Ramos (cell line): ENCODE measurements at regions not wholly inside any gene's neighbourhood (a gene's known extent, or its start where the extent isn't known, plus 50 kb on each side); places are given as distances from the start of the nearest gene placed in this dataset.

Experiments used
- in situ Hi-C: fragments of 300-500 bp; cut with MboI; formaldehyde crosslinking; loops from one replicate; pipeline ENCODE4 v1.14.3; 2022; ENCODE audit warnings: low sequenced_read_pairs; ENCODE audit not compliant: unreplicated experiment

GRCh38 chr18:29009250-29009803, 832.4 kb upstream of the CDH2 start:
- in situ Hi-C loops = no loop called here

- in situ Hi-C loops = no loop called here
These were observed 831.9 kb upstream of the CDH2 start for GRCh38 chr18:29008809-29009208.

GRCh38 chr18:29007986-29008654, 831.2 kb upstream of the CDH2 start:
- in situ Hi-C loops = no loop called here

GRCh38 chr18:29004921-29005320, 828.0 kb upstream of the CDH2 start:
- in situ Hi-C loops = no loop called here

GRCh38 chr18:29003194-29003593, 826.3 kb upstream of the CDH2 start:
- in situ Hi-C loops = no loop called here

- in situ Hi-C loops = no loop called here
These were observed 825.8 kb upstream of the CDH2 start for GRCh38 chr18:29002747-29003146.

- in situ Hi-C loops = no loop called here
These were observed 822.8 kb upstream of the CDH2 start for GRCh38 chr18:28999726-29000125.

GRCh38 chr18:28995319-28995718, 818.4 kb upstream of the CDH2 start:
- in situ Hi-C loops = no loop called here

GRCh38 chr18:28984731-28985130, 807.8 kb upstream of the CDH2 start:
- in situ Hi-C loops = no loop called here

GRCh38 chr18:28974504-28974903, 797.6 kb upstream of the CDH2 start:
- in situ Hi-C loops = no loop called here

- in situ Hi-C loops = no loop called here
These were observed 796.4 kb upstream of the CDH2 start for GRCh38 chr18:28973324-28973723.

GRCh38 chr18:28972333-28972907, 795.5 kb upstream of the CDH2 start:
- in situ Hi-C loops = no loop called here

- in situ Hi-C loops = no loop called here
These were observed 786.6 kb upstream of the CDH2 start for GRCh38 chr18:28963481-28963880.

GRCh38 chr18:28961669-28962228, 784.8 kb upstream of the CDH2 start:
- in situ Hi-C loops = no loop called here

- in situ Hi-C loops = no loop called here
These were observed 783.2 kb upstream of the CDH2 start for GRCh38 chr18:28960146-28960545.

GRCh38 chr18:28952339-28952738, 775.4 kb upstream of the CDH2 start:
- in situ Hi-C loops = no loop called here

- in situ Hi-C loops = no loop called here
These were observed 771.0 kb upstream of the CDH2 start for GRCh38 chr18:28947900-28948299.

GRCh38 chr18:28946471-28946870, 769.5 kb upstream of the CDH2 start:
- in situ Hi-C loops = no loop called here

GRCh38 chr18:28922936-28923335, 746.0 kb upstream of the CDH2 start:
- in situ Hi-C loops = no loop called here

- in situ Hi-C loops = no loop called here
These were observed 739.5 kb upstream of the CDH2 start for GRCh38 chr18:28916456-28916855.

- in situ Hi-C loops = no loop called here
These were observed 728.6 kb upstream of the CDH2 start for GRCh38 chr18:28905509-28905908.
